Thoracic aorta (tissue), 2 donors: ENCODE measurements at regions not wholly inside any gene's neighbourhood (a gene's known extent, or its start where the extent isn't known, plus 50 kb on each side); places are given as distances from the start of the nearest gene placed in this dataset.
"Not testable (repeated sequence)": the region's sequence is repeated elsewhere in the genome, so short reads cannot be mapped to it uniquely, and the experiment has no call there.

Source experiments
- ATAC-seq: fragments of 150-250 bp; one replicate; pipeline ENCODE4 v1.8.0; 2017; ENCODE audit warnings: low read depth; ENCODE audit not compliant: insufficient number of reproducible peaks, low FRiP score
- DNase-seq: peaks from one replicate; pipeline ENCODE4 v3.0.0-alpha.2; 2020; ENCODE audit warnings: low spot score
- H3K27ac ChIP-seq, 2 donors: fragments of 200-600 bp; sonication (generic); 1 replicate in 1 of 2; 2 replicates in 1 of 2; pipeline ENCODE4 v1.5.1; 2016; ENCODE audit warnings: mild to moderate bottlenecking in 2 of 2, moderate library complexity in 2 of 2
- H3K27me3 ChIP-seq: fragments of 200-600 bp; sonication (generic); replicated peaks from 2 replicates; pipeline ENCODE4 v1.6.0; 2016; ENCODE audit warnings: mild to moderate bottlenecking; ENCODE audit not compliant: insufficient read depth
- H3K36me3 ChIP-seq: fragments of 200-600 bp; sonication (generic); one replicate; pipeline ENCODE4 v1.5.1; 2016
- H3K4me1 ChIP-seq, 2 donors: fragments of 200-600 bp; sonication (generic); 1 replicate in 1 of 2; 2 replicates in 1 of 2; pipeline versions ENCODE4 v1.5.1 to v1.6.0; 2016; ENCODE audit warnings: low read depth in 2 of 2, mild to moderate bottlenecking in 1 of 2; ENCODE audit not compliant: control insufficient read depth in 1 of 2
- H3K4me3 ChIP-seq: fragments of 200-600 bp; sonication (generic); 2 replicates; pipeline ENCODE4 v1.5.1; 2016; ENCODE audit warnings: mild to moderate bottlenecking
- H3K9me3 ChIP-seq: fragments of 200-600 bp; sonication (generic); 2 replicates; pipeline ENCODE4 v1.5.1; 2016
- TF ChIP-seq, protein P1 (sequence below): fragments of 200-600 bp; sonication (generic); IDR thresholded peaks from one replicate; pipeline ENCODE4 v1.5.1; 2019; ENCODE audit warnings: antibody characterized with exemption

- Histone ChIP-seq H3K36me3 (no peaks in the 10 kb centered on the region), H3K4me1 (no peaks in the 10 kb centered on the region), H3K4me3 (no peak overlapping the region), H3K27me3 (no peaks in the 10 kb centered on the region), H3K9me3 (no peaks in the 10 kb centered on the region), H3K27ac (no peak overlapping the region)
- TF ChIP-seq, protein P1, sequence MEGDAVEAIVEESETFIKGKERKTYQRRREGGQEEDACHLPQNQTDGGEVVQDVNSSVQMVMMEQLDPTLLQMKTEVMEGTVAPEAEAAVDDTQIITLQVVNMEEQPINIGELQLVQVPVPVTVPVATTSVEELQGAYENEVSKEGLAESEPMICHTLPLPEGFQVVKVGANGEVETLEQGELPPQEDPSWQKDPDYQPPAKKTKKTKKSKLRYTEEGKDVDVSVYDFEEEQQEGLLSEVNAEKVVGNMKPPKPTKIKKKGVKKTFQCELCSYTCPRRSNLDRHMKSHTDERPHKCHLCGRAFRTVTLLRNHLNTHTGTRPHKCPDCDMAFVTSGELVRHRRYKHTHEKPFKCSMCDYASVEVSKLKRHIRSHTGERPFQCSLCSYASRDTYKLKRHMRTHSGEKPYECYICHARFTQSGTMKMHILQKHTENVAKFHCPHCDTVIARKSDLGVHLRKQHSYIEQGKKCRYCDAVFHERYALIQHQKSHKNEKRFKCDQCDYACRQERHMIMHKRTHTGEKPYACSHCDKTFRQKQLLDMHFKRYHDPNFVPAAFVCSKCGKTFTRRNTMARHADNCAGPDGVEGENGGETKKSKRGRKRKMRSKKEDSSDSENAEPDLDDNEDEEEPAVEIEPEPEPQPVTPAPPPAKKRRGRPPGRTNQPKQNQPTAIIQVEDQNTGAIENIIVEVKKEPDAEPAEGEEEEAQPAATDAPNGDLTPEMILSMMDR, result no peak
- ATAC-seq, result no peak
- DNase-seq, result no peak
These were observed 2133.0 kb downstream of the NCAM2 start for GRCh38 chr21:23131177-23131576.

GRCh38 chr21:23138797-23139196, 2140.6 kb downstream of the NCAM2 start:
- H3K27ac ChIP-seq, result no peak overlapping the region
- H3K27me3 ChIP-seq, result no peaks in the 10 kb centered on the region
- TF ChIP-seq, protein P1, result no peak
- H3K36me3 ChIP-seq, result no peaks in the 10 kb centered on the region
- no peak for ATAC-seq
- no peaks in the 10 kb centered on the region for H3K9me3 ChIP-seq
- no peak overlapping the region for H3K4me3 ChIP-seq
- H3K4me1 ChIP-seq, result no peaks in the 10 kb centered on the region
- DNase-seq, result no peak

- TF ChIP-seq, protein P1, result no peak
- Histone ChIP-seq H3K27me3 (no peaks in the 10 kb centered on the region), H3K27ac (no peak overlapping the region), H3K36me3 (no peaks in the 10 kb centered on the region), H3K9me3 (no peaks in the 10 kb centered on the region), H3K4me3 (no peak overlapping the region), H3K4me1 (no peaks in the 10 kb centered on the region)
- ATAC-seq (no peak), DNase-seq (no peak)
These were observed 2153.9 kb downstream of the NCAM2 start for GRCh38 chr21:23152130-23152529.

GRCh38 chr21:23153842-23154241, 2155.6 kb downstream of the NCAM2 start:
- not testable (repeated sequence) for DNase-seq, H3K27me3 ChIP-seq, H3K36me3 ChIP-seq, H3K27ac ChIP-seq, H3K4me1 ChIP-seq, ATAC-seq, H3K4me3 ChIP-seq, H3K9me3 ChIP-seq

DNA sequence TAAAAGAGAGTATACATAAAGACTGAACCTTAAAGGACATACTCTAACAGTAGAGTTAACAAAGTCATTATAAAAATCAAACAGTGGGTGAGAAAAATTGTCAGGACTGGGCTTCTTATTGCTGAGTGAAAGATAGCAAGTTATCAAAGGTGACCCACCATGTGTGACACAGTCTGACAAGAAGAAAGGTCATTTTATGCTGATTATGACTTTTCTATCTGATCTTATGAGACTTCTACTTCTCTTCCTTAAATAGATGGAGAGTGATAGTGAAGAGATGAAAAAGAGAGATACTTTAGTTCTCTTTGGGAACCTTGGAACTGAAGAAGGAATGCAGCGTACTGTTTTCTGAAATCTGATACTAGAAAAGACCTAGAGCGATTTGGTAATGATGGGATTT, 2157.1 kb downstream of the NCAM2 start:
- H3K36me3 ChIP-seq, result no peaks in the 10 kb centered on the region
- DNase-seq, result no peak

DNA sequence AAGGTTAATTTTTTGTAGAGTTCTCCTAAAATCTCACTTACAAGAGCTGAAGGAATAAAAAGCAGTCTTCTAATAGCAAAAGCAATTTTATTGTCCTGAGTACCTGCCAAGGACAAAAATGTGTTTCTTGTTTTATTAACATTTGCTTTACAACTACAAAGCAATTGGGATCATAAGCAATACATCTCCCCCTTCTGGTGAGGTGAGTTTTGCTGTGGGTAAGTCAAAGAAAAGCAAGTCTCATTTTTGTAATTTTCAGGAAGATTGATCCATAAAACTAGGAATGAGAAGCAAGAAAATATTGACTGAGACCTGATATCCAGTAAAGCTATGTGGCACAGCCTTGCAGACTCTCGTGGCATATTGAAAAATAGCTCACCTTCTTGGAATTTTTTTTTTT, 2162.7 kb downstream of the NCAM2 start:
- no peaks in the 10 kb centered on the region for H3K9me3 ChIP-seq
- no peak overlapping the region for H3K4me3 ChIP-seq
- no peak overlapping the region for H3K27ac ChIP-seq
- no peak for DNase-seq
- no peaks in the 10 kb centered on the region for H3K4me1 ChIP-seq
- H3K36me3 ChIP-seq, result no peaks in the 10 kb centered on the region
- H3K27me3 ChIP-seq, result no peaks in the 10 kb centered on the region
- TF ChIP-seq, protein P1, result no peak
- no peak for ATAC-seq

More for the DNA sequence above, 2157.1 kb downstream of the NCAM2 start:
- no peak for ATAC-seq
- Histone ChIP-seq H3K27me3 (no peaks in the 10 kb centered on the region), H3K9me3 (no peaks in the 10 kb centered on the region), H3K4me1 (no peaks in the 10 kb centered on the region), H3K27ac (no peak overlapping the region), H3K4me3 (no peak overlapping the region)
- TF ChIP-seq, protein P1, result no peak
